GM12873 (cell line): ENCODE measurements at regions not wholly inside any gene's neighbourhood (a gene's known extent, or its start where the extent isn't known, plus 50 kb on each side); places are given as distances from the start of the nearest gene placed in this dataset.

ENCODE experiments used
- CTCF ChIP-seq: IDR thresholded peaks from 2 replicates; pipeline ENCODE4 v1.5.1; 2012; ENCODE audit warnings: low read depth, mild to moderate bottlenecking, moderate library complexity, low read length, control low read depth; ENCODE audit not compliant: insufficient read depth; ENCODE audit errors: missing control alignments

GRCh38 chr12:47403681-47404080 is 302.1 kb downstream of the RPAP3 start:
- TF ChIP-seq CTCF: no peak

- no peak for TF ChIP-seq CTCF
These were observed 305.6 kb downstream of the RPAP3 start for GRCh38 chr12:47400266-47400665.

- peak; percentile 52 for TF ChIP-seq CTCF
These were observed 308.1 kb downstream of the RPAP3 start for GRCh38 chr12:47397664-47398281.

- no peak for TF ChIP-seq CTCF
These were observed 308.7 kb downstream of the RPAP3 start for GRCh38 chr12:47396902-47397663.

- TF ChIP-seq CTCF: no peak
These were observed 311.8 kb downstream of the RPAP3 start for GRCh38 chr12:47394070-47394469.

- TF ChIP-seq CTCF: no peak
These were observed 312.4 kb downstream of the RPAP3 start for GRCh38 chr12:47393403-47393790.

GRCh38 chr12:47391566-47391965 is 311.8 kb upstream of the AMIGO2 start:
- no peak for TF ChIP-seq CTCF
